Stimulated activated CD4-positive, alpha-beta T cell treated with anti-CD3 and anti-CD28 coated beads, TNF-alpha, amount 100 ng/mL, for 48 hours (primary cell): ENCODE measurements at regions not wholly inside any gene's neighbourhood (a gene's known extent, or its start where the extent isn't known, plus 50 kb on each side); places are given as distances from the start of the nearest gene placed in this dataset.
"Not testable (repeated sequence)": the region's sequence is repeated elsewhere in the genome, so short reads cannot be mapped to it uniquely, and the experiment has no call there.

Experiments used
- DNase-seq, 3 donors: peaks; one replicate each; pipeline ENCODE4 v3.0.0-alpha.2; 2020; ENCODE audit warnings: low read depth in 3 of 3

DNA sequence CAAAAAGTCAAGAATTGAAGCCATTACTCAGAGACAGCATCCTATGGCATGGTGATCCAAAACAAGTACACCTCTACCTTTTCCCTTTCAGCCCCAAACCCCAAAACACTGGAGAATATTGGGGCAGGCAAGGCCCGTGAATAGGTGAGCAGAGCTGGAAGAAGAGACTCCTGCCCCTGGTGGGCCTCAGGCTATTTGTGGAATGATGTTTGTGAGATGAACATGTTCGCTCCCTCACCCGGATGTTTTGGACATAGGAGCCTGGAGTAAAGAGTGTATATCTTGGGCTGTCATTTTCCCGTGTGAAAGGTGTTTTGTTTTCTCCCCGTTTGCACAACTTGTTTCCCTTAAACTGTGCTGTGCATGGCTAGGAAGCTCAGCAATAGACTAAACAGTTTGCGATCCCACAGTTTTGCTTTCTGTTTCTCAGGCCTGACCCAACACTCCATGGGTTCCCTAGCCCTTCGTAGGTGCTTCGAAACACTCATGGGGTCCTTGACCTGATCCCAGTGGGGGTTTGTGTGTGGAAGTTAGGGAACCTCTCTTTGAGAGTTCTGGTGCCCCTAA is 136.5 kb upstream of the TNP1 start:
- no peak for DNase-seq

DNA sequence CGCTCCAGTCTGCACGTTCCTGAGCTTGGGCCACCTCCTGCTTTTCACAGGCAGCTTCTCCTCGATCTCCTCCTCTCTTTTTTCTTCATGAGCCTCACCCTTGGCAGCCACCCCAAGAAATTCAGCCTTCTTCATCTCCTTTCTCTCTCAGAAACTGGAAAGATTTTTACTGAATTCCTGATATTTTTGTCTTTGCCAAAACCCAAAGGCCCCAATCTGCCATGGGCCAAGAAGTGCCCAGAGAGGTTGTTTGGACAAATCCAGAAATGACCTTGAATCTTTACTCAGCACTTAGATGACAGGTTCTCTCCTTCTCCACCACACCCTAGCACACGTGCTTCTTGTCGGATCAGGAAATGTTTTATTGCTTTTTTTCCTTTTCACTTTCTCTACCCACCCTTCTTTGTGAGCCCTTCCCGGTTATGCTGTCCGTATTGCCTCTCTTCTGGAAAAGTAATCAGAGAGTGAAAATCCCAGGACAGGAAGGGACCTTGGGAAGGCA is 134.5 kb upstream of the TNP1 start:
- no peak for DNase-seq

DNA sequence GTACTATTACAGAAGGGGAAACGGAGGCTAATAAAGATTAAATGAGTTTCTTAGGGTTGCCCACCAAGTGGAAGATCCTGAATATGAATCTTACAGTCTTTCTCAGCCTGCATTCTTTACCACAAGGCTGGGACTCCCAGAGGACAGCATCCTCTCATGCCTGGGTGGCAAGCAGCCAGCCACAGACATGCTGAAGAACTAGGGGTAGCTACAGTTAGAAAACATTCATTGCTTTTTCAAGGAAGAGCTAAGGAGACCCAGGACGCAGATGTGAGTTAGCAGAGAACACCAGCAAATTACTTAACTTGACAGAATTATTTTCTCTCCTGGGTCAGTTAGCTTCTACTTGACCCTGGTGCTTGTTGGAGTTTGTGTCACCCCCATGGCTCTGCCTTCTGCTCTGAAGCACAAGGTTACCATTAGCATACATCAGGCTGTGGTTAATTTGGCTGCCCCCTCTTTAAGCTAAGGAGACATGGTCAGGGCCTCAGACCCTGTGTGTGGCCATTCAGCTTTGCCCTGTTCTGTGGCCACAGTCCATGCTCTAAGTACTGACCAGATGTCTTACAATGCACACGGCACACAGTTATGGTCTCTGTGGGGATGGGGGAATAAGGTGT is 132.3 kb upstream of the TNP1 start:
- DNase-seq: no peak

DNA sequence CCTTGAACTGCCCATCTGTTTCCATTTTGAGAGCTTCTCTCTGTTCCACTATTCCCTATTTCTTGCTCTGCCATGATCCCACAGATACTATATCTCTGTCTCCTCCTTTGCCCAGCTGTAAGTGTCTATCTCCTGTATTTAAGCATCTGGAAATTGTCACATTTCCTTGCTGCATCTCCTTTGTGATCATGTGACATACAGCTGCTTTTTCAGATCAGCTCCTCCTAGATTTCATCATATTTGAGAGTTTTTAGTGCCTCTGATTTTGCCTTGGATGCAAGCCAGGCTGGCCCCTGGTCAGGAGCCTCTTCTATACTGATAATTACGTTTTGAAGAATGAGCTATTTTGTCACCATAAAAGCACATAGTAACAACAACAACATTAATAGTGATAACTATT is 131.7 kb upstream of the TNP1 start:
- DNase-seq: no peak

DNA sequence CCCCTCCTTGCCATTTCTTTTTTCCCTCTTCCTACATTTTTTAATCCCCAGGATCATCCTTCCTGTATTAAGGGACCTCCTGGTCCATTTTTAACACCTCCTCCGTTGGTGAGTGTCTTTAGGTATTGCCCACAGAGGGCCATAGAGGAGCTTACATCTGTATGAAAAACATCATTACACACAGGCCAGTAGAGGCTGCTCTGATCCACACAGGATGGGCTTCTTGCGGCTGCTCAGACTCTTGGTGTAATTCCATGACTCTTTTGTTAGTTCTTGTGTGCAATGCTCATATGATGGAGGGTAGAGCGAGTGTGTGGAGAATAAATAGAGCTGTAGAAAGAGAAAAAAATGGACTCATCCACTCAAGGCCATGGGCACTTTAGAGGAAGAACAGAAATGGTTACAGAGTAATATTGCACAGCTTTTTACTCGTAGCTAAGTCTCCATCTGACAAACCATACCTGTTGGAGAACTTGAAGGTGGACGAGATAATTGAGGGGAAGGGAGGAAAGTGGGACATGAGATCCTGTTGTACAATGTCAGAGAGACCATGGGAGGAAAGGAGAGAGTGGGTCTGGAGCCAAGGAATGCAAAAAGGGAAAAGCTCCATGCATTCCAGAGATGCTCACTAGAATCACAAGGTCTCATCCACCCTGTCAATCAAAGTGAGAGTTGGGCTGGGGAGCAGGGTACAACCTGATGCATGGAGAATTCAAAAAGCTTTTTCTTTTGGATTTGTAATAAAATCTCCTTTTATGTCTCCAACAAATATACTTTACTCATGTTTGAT is 129.7 kb upstream of the TNP1 start:
- DNase-seq: no peak

DNA sequence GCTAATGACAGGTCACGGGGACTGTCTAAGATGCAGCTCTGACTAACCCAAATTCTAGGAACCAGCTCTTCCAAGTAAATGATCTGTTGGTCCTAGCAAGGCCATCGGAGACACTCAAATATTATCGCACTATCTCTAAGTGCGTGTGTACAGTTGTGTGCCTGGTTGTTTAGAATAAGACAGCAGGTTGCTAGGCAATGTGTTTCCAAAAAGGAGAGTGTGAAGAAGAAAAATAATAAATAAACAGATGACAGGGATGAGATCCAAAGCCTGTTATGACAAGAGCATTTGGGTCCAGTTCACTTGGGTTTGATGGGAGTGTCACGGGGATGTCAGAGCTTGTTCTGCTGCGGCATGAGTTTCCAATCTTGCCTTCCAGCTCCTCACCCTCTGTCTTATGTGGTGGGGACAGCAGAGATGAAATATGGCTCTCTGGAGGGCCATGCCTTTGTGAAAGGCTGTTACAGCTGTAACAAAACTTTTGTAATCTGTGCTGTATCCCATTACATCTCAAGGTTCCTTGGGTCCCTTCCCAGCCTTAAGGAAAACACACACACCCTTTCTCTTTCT is 127.5 kb upstream of the TNP1 start:
- DNase-seq: no peak

DNA sequence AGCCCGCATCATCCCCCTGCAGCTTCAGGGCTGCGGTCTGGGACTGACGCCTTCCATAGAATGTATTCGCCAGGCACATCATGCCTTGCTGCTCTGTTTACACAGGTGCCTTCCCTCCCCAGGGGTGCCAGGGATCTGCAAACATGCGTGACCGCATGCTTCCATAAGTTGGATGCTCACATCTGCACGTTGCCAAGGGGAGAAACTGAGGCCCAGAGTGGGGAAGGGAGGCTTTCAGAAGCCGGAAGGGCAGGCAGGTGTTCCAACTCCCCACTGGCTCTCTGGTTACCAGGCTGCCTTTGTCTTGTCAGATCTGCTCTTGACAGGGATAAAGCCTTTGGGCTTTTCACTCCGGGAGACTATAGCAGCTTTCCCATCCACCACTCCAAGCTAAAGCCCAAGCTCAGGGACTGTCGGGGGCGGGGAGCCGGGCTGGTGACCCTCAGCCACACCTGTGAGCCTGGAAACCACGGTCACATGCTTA is 125.8 kb upstream of the TNP1 start:
- DNase-seq: no peak

DNA sequence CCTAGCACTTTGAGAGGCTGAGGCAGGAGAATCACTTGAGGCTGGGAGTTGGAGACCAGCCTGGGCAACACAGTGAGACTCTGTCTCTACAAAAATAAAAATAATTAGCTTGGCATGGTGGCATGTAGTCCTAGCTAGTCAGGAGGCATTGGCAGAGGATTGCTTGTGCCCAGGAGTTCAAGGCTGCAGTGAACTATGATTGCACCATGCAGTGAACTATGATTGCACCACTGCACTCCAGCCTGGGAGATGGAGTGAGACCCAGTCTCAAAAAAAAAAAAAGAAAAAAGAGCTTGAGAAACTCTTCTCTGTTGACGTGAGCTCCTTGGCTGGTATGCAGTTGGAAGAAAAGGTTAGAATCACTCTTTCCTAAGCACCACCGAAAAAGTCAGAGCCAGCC is 125.1 kb upstream of the TNP1 start:
- no peak for DNase-seq

DNA sequence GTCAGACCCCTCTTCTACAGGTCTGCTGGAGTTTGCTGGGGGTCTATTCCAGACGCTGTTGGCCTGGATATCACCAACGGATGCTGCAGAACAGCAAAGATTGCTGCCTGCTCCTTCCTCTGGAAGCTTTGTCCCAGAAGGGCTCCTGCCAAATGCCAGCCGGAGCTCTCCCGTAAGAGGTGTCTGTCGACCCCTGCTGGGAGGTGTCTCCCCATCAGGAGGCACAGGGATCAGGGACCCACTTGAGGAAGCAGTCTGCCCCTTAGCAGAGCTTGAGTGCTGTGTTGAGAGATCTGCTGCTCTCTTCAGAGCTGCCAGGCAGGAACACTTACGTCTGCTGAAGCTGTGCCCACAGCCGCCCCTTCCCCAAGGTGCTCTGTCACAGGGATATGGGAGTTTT is 122.1 kb upstream of the TNP1 start:
- DNase-seq: not testable (repeated sequence)

DNA sequence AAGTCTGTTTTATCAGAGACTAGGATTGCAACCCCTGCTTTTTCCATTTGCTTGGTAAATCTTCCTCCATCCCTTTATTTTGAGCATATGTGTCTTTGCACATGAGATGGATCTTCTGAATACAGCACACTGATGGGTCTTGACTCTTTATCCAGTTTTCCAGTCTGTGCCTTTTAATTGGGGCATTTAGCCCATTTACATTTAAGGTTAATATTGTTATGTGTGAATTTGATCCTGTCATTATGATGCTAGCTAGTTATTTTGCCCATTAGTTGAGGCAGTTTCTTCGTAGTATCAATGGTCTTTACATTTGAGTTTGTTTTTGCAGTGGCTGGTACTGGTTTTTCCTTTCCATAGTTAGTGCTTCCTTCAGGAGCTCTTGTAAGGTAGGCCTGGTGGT is 120.6 kb upstream of the TNP1 start:
- DNase-seq: not testable (repeated sequence)

DNA sequence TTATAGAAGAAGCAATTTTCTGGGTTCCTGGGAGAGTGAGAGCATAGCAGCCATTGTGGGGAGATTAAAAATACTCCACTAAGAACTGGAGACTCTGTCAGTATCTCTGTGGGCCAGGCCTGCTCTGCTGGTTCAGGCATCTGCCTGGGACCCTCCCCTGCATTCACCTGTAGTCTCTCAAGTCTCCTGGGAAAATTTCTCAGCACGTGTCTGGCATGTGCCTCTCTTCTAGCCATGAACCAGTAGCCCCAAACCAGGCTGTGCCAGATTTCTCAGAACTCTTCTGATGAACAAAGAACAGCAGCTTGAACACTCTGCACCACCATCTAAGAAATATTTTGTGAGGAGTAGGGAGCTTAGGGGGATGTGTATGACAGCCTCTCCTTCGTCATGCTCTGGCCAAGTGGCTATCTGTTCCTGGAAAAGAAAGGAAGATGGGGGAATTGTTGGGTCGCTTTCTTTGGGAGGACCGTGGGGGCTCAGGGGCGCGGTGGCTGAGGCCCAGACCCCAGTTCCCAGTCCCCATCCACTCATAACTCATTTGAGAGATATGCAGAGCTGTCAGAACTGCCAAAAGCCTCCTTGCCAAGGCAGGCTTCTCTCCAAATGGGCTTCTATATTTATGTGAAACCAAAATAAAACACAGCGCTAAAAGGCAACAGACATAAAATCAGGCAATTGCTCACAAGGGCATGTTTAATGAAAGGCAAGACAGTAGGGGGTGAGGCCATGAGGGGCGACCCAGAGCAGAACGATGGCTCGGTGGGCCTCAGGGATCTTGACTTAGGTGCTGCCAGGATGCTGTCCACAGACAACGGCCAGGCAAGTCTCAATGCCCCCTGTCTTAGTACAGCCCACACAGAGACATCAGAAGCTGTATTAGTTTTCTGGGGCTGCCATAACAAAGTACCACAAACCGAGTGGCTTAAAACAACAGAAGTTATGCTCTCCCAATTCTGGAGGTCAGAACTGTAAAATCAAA is 114.7 kb upstream of the TNP1 start:
- DNase-seq: no peak

DNA sequence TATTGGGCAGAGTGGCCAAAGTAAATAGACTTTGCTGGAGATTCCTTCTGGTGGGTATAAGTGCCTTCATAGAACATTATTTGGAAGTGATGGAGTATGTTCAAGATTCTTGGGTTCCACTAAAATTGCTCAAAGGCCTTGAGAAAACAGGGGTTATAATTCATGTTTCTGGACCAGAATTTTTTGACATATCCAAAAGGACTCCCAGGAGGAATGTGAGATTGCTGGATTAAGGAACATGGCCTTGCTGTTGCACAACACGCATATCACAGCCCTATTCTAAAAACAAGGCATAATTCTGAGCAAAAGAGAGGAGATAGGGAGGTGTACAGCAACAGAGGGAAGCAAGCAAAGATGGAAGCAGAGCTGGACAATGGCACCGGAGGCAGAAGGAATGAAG is 111.7 kb upstream of the TNP1 start:
- DNase-seq: no peak

DNA sequence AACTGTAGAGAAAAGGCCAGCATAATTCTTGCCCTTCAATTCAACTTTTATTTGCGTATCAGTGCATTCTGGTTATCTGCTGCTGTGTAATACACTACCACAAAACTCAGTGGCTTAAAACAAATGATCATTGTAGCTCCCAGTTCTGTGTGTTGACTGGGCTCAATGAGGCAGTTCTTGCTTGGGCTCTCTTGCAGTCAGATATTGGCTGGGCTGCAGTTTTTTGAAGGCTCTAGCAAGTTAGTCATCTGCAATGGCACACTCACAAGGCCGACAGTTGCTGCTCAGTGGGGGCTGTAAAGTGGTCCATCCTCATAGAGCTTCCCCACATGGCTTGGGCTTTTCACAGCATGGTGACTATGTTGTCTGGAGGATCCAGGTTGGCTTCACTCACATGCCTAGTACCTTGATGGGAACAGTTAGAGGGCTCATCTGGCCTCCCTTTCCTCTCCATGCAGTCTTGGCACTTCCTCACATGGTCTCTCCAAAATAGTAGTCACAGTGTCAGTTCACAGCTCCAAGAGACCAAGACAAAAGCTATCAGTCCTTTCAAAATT is 110.6 kb upstream of the TNP1 start:
- DNase-seq: no peak

DNA sequence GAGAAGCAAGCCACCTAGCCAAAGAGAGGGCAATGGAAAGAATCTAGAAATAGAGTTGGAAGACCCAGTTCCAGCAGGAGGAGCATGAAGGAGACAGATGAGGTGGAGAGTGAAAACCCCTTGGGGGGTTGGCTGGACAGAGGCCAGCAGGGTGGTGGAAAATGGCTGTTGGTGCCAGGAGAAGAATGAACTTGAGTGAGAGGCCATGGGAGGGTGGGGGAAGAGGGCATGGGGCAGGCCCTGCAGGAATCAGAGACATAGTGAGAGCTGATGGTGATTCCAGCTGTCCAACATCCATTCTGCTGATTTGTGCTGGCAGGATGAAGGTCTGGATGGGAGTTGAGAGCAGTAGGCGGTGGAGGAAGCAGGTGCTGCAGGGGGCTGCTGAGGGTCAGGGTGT is 108.0 kb upstream of the TNP1 start:
- DNase-seq: no peak

DNA sequence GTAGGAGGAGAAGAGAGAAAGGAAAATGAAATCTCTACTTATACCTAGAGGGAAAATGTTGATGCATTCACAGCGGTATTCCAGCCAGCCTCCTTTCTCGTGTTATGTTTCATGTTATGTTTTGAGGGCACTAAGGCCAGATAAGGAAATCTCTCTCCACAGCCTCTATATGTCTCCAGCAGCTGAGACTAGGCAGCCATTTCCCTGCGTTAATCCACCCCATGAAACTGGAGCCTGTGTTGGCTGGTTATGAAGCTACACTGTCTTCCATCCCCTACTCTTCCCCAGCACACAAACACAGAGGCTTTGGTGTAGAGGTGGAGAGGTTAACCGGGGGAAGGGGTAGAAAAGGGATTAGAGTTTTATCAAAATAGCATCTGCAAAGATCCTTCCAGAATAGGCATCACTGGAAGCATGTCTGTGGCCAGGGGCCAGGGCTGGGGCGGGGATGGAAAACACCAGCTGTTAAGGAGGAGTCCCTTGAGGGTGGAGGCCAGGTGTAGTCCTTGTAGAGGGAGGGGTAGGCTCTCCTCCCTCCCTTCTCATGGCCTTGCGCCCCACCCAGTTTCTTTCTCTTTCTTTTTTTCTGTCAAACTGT is 100.9 kb upstream of the TNP1 start:
- DNase-seq: no peak

DNA sequence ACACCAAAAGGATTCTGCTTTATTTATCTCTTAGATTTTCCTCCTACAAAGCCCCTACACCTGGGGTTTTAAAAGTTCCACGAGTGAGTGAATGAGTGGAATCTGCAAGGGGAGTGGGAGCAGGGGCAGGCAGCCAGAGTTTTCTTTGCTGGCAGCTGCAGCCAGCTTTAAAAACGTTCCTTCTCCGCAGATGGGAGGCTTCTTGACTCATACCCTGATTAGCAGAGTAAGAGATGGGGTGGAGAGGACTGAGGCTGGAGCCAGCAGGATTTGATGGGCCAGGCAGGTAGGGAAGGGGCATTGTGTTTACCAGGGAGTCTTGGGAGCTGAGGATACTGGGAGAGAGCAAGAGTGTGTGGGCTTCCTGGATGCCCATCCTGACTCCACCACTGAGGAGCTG is 99.6 kb upstream of the TNP1 start:
- DNase-seq: no peak

DNA sequence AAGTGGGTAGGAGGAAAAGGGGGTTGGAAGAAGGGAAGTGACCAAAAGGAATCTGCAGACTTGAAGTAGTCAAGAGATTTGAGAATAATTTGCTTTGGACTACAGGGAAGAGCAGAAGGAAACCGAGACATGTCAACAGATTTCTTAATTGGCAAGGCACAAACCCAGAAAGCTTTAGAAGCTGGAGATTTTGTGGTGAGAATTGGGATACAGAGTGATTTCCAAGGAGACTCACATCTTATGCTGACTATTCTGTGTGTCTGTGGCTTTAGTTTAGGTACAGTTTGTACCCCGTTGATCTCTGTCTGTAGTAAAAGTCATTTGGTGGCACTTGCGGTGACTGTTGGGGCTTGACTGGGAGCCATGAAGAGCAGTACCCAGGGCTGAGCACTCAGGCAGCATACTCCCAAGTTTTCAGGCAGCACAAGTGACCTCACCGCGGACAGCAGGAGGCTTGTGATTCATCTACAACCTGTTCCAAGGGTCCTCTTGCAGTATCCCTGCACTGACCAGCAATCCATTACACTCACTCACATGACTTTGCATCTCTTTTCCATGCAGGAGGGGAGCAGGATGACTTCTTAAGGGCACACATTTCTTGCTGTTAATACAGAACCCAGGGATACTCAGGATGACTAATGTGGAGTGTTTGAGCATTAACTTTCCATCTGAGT is 97.1 kb upstream of the TNP1 start:
- DNase-seq: no peak

DNA sequence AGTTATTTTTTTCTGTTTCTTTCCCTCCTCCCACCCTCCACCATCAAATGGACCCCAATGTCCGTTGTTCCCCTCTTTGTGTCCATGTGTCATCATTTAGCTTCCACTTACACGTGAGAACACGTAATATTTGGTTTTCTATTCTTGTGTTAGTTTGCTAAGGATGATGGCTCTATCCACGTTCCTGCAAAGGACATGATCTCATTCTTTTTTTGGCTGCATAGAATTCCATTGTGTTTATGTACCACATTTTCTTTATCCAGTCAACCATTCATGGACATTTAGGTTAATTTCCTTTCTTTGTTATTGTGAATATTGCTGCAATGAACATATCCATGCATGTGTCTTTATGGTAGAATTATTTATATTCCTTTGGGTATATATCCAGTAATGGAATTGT is 91.3 kb upstream of the TNP1 start:
- DNase-seq: no peak

DNA sequence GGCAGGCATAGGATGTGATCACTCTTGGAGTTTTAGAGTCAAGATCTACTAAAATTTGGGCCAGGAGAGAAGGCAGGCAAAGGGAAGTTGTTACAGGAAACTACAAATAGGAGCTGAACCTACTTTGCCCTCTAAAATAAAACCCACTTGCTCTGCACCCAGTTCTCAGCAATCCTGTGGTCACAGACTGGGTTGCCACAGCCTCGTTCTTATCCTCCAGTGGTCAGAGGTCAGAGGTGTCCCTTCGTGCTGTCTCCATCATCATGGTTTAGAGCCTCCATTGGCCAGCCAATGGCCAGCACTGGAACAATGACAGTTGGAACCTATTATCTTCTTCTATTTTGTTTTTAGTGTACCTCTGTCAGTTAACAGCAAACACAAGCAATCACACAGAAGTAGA is 90.7 kb upstream of the TNP1 start:
- DNase-seq: no peak
